Astrocyte (in vitro differentiated cells and primary cell): ENCODE measurements at regions not wholly inside any gene's neighbourhood (a gene's known extent, or its start where the extent isn't known, plus 50 kb on each side); places are given as distances from the start of the nearest gene placed in this dataset.

ENCODE experiments used
- DNase-seq: peaks from one replicate; pipeline ENCODE4 v3.0.0-alpha.2; 2010; ENCODE audit warnings: low read depth
- FAIRE-seq: peaks from 2 replicates; lab custom pipeline; 2011; peaks lifted over from hg19 to GRCh38; lab: Jason Lieb, UNC
- H2AFZ ChIP-seq: 2 replicates; pipeline ENCODE4 v1.6.0; 2012; ENCODE audit warnings: low read depth, low read length, inconsistent platforms
- H3K27ac ChIP-seq: 2 replicates; pipeline ENCODE4 v1.5.1; 2011; ENCODE audit warnings: low read depth, low read length, inconsistent platforms
- H3K27me3 ChIP-seq: 2 replicates; pipeline ENCODE4 v1.6.0; 2011; ENCODE audit warnings: low read length, inconsistent platforms; ENCODE audit not compliant: insufficient read depth
- H3K36me3 ChIP-seq: 2 replicates; pipeline ENCODE4 v1.5.1; 2011; ENCODE audit warnings: low read length, inconsistent platforms; ENCODE audit not compliant: insufficient read depth
- H3K4me1 ChIP-seq: 2 replicates; pipeline ENCODE4 v1.5.1; 2011; ENCODE audit warnings: low read length, inconsistent platforms; ENCODE audit not compliant: insufficient read depth
- H3K4me2 ChIP-seq: 2 replicates; pipeline ENCODE4 v1.6.0; 2012; ENCODE audit warnings: low read length, inconsistent platforms
- H3K4me3 ChIP-seq: 2 replicates; pipeline ENCODE4 v1.5.1; 2011; ENCODE audit warnings: low read depth, mild to moderate bottlenecking, low read length, inconsistent platforms; ENCODE audit not compliant: insufficient read depth
- H3K79me2 ChIP-seq: 2 replicates; pipeline ENCODE4 v1.6.0; 2012; ENCODE audit warnings: mild to moderate bottlenecking, low read length, inconsistent platforms; ENCODE audit not compliant: insufficient read depth
- H3K9ac ChIP-seq: 2 replicates; pipeline ENCODE4 v1.6.0; 2012; ENCODE audit warnings: mild to moderate bottlenecking, low read length, inconsistent platforms
- H3K9me3 ChIP-seq: 2 replicates; pipeline ENCODE4 v1.5.1; 2012; ENCODE audit warnings: low read depth, mild to moderate bottlenecking, low read length, inconsistent platforms; ENCODE audit not compliant: insufficient read depth
- H4K20me1 ChIP-seq: 2 replicates; pipeline ENCODE4 v1.6.0; 2012; ENCODE audit warnings: low read length, inconsistent platforms; ENCODE audit not compliant: insufficient read depth
- H3K27ac Mint-ChIP-seq: one replicate; pipeline ENCODE4 v1.8.0; 2021; ENCODE audit warnings: mild to moderate bottlenecking, mixed read lengths; ENCODE audit not compliant: unreplicated experiment
- H3K27me3 Mint-ChIP-seq: one replicate; pipeline ENCODE4 v1.8.0; 2021; ENCODE audit warnings: low read depth, mixed read lengths; ENCODE audit not compliant: unreplicated experiment
- H3K36me3 Mint-ChIP-seq: one replicate; pipeline ENCODE4 v1.8.0; 2021; ENCODE audit warnings: low read depth, mixed read lengths; ENCODE audit not compliant: unreplicated experiment
- H3K4me1 Mint-ChIP-seq: one replicate; pipeline ENCODE4 v1.8.0; 2021; ENCODE audit warnings: low read depth, mixed read lengths; ENCODE audit not compliant: unreplicated experiment
- H3K4me3 Mint-ChIP-seq: one replicate; pipeline ENCODE4 v1.8.0; 2021; ENCODE audit warnings: mild to moderate bottlenecking, moderate library complexity, mixed read lengths; ENCODE audit not compliant: unreplicated experiment
- H3K9me3 Mint-ChIP-seq: one replicate; pipeline ENCODE4 v1.8.0; 2021; ENCODE audit warnings: mild to moderate bottlenecking, mixed read lengths; ENCODE audit not compliant: unreplicated experiment
- CTCF ChIP-seq: IDR thresholded peaks from 2 replicates; pipeline ENCODE4 v1.5.1; 2011; ENCODE audit warnings: low read depth, mild to moderate bottlenecking, inconsistent platforms, low read length, moderate library complexity; ENCODE audit not compliant: insufficient read depth
- EZH2 ChIP-seq: IDR thresholded peaks from 2 replicates; pipeline ENCODE4 v1.6.1; 2012; ENCODE audit warnings: mild to moderate bottlenecking, low read length, inconsistent platforms; ENCODE audit not compliant: insufficient read depth

GRCh38 chr6:122877302-122877701 lies 88.2 kb downstream of the SMPDL3A start:
- TF ChIP-seq CTCF: no peak
- no peak for TF ChIP-seq EZH2
- no peaks in the 10 kb centered on the region for H4K20me1 ChIP-seq
- H3K4me2 ChIP-seq: no peak overlapping the region
- FAIRE-seq (no peak), DNase-seq (no peak)
- Mint-ChIP-seq H3K36me3 (no peaks in the 10 kb centered on the region), H3K27me3 (no peaks in the 10 kb centered on the region), H3K9me3 (no peaks in the 10 kb centered on the region), H3K27ac (no peak overlapping the region), H3K4me3 (no peak overlapping the region), H3K4me1 (no peaks in the 10 kb centered on the region)
- H3K27me3 ChIP-seq: peaks cover under 1% of the 10 kb centered on the region
- H2AFZ ChIP-seq: no peak overlapping the region
- H3K9me3 ChIP-seq: no peaks in the 10 kb centered on the region
- no peaks in the 10 kb centered on the region for H3K79me2 ChIP-seq
- no peak overlapping the region for H3K4me3 ChIP-seq
- H3K9ac ChIP-seq: no peak overlapping the region
- no peak overlapping the region for H3K27ac ChIP-seq
- no peaks in the 10 kb centered on the region for H3K36me3 ChIP-seq
- no peaks in the 10 kb centered on the region for H3K4me1 ChIP-seq

- H3K79me2 ChIP-seq: no peaks in the 10 kb centered on the region
- no peak overlapping the region for H3K9ac ChIP-seq
- no peaks in the 10 kb centered on the region for H3K27me3 Mint-ChIP-seq
- no peak overlapping the region for H3K27ac Mint-ChIP-seq
- no peaks in the 10 kb centered on the region for H4K20me1 ChIP-seq
- no peaks in the 10 kb centered on the region for H3K36me3 ChIP-seq
- TF ChIP-seq CTCF: no peak
- TF ChIP-seq EZH2: no peak
- H3K4me3 Mint-ChIP-seq: no peak overlapping the region
- no peak overlapping the region for H3K4me3 ChIP-seq
- no peak for DNase-seq
- H3K27me3 ChIP-seq: no peaks in the 10 kb centered on the region
- H3K4me2 ChIP-seq: no peak overlapping the region
- peaks cover 3% of the 10 kb centered on the region for H3K9me3 Mint-ChIP-seq
- no peak overlapping the region for H3K27ac ChIP-seq
- H3K36me3 Mint-ChIP-seq: no peaks in the 10 kb centered on the region
- FAIRE-seq: no peak
- no peaks in the 10 kb centered on the region for H3K4me1 ChIP-seq
- H3K4me1 Mint-ChIP-seq: no peaks in the 10 kb centered on the region
- no peak overlapping the region for H2AFZ ChIP-seq
- H3K9me3 ChIP-seq: no peaks in the 10 kb centered on the region
These were observed 89.7 kb downstream of the SMPDL3A start for GRCh38 chr6:122878796-122879195.

GRCh38 chr6:122886481-122886880 lies 97.4 kb downstream of the SMPDL3A start:
- Mint-ChIP-seq H3K27me3 (no peaks in the 10 kb centered on the region), H3K4me1 (no peaks in the 10 kb centered on the region), H3K4me3 (no peak overlapping the region), H3K9me3 (peaks cover 3% of the 10 kb centered on the region), H3K27ac (no peak overlapping the region), H3K36me3 (no peaks in the 10 kb centered on the region)
- FAIRE-seq: no peak
- Histone ChIP-seq H3K4me1 (no peaks in the 10 kb centered on the region), H3K9me3 (no peaks in the 10 kb centered on the region), H3K79me2 (no peaks in the 10 kb centered on the region), H3K9ac (no peak overlapping the region), H3K4me2 (no peak overlapping the region), H3K36me3 (no peaks in the 10 kb centered on the region), H3K27ac (no peak overlapping the region), H3K4me3 (no peak overlapping the region), H4K20me1 (no peaks in the 10 kb centered on the region), H2AFZ (no peak overlapping the region), H3K27me3 (no peaks in the 10 kb centered on the region)
- TF ChIP-seq EZH2 (no peak), CTCF (no peak)
- DNase-seq: no peak
